Ammon's horn (tissue), 1 donor: ENCODE measurements at regions not wholly inside any gene's neighbourhood (a gene's known extent, or its start where the extent isn't known, plus 50 kb on each side); places are given as distances from the start of the nearest gene placed in this dataset.

Experiments
- DNase-seq: peaks from one replicate; pipeline ENCODE4 v3.0.0-alpha.2; 2016; ENCODE audit warnings: low spot score

DNA sequence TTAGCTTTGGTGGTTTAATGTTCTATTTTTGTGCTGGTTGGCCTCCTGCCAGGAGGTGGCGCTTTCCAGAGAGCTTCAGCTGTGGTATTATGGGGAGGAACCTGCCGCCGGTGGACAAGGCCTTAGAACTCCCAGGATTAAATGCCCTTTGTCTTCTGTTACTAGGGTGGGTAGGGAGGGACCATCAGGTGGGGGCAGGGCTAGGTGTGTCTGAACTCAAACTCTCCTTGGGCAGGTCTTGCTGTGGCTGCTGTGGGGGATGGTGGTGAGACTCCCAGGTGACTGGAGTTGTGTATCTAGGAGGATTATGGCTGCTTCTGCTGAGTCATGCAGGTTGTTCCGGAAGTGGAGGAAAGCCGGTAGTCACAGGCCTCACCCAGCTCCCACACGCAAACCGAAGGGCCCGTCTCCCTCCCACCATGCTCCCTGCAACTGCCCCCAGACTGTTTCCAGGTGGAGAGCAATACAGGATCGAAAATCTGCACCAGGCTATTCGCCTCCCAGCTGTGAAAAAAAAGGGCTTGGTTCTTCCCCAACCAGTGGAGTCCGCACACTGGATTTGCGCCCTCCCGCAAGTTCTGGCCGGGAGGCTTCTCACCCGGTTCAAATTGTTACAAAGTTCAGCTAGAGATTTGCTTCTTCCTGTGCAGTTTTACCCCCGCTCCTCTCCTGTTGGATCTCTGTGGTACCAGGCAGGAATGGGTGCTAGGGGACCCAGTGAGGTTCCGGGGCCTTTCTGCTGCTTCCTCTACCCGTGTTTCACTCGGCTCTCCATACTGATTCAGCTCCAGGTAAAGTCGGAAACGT is 220.5 kb downstream of the CENPF start:
- DNase-seq: no peak

DNA sequence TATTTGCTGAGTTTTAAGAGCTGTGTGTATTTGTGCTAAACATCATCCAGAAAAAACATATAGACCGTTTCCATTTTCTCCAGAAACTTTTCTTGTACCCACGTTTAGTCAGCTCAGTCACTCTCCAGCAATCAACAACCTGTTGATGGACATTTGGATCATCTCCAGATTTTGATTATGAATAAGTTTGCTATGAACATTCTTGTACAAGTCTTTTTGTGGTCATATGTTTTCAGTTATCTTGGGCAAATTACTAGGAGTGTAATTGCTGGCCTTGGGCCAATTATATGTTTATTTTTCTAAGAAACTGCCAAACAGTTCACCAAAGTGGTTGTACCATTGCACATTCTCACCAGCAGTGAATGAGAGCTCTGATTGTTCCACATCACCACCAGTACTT is 221.8 kb downstream of the CENPF start:
- DNase-seq: no peak

DNA sequence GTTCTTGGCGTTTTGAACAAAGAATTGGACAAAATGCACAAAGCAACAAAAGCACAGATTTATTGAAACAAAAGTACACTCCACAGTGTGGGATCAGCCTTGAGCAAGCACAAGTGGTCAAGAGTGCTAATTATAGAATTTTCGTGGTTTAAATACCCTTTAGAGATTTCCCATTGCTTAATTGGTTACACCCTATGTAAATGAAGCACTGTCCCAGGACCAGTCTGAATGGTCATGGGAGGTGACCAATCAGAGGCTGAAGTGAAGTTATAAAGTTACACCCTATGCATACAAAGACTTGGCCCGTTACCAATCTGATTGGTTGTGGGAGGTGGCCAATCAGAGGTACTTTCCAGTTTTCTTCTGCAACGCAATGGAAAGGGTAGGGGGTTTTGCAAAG is 223.6 kb downstream of the CENPF start:
- no peak for DNase-seq

DNA sequence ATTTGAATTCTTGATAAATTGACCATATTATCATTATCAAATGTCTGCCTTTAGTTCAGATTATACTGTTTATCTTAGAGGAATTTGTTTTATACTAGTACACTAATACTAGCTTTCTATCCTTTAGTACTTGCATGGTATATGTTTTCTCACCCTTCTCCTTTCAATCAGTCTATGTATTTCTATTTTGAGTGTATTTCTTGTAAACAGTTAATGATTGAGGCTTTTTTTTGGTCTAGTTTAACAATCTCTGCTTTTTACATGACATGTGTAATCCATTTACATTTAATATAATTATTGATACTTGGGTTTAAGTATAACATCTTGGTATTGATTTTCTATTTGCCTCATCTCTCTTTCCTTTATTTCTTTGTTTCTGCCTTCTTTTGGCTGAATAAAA is 224.9 kb downstream of the CENPF start:
- no peak for DNase-seq

DNA sequence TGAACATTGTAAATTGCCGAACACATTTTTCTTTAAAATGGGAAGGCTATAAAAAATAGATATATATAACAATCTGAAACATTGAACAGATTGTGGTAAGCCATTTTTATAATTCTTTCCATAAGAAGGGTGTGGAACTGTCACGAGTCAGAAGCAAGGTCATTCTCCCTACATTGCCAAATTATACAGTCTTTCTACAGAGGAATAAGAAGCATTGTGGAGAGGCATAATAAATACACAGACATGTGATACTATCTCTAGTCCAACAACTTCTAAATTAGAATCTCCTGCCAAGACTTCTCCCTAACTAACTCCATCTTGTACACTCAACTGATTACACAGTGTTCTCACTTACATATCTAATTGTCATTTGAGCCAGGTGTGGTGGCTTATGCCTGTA is 227.9 kb downstream of the CENPF start:
- DNase-seq: no peak

- DNase-seq: no peak
These were observed 229.0 kb downstream of the CENPF start for GRCh38 chr1:214831956-214832355.

DNA sequence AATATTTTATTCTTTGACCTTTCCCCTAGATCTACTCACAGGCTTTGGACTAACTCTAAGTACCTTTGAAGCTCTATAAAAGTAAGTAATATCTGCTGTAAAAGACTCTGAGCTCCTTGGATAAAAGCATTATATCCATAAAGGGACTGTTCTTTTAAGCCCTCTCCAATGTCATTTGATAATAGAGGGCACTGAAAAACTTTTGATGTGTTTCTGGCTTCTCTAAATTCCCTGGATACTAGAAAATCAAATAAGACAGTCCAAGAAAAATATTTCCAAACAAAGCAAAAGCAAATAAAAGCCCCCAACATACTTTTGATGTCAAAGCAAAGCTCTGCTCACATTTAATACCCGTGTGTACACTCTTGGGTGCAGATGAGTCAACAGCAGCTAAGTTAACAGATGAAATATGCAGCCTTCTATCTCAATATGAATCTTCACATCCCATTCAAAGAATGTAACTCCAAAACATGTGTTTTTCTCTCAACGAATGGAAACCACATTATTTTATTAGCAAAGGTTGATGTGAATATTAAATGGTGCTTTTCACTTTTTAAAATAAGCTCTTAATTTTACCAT is 230.3 kb downstream of the CENPF start:
- no peak for DNase-seq

DNA sequence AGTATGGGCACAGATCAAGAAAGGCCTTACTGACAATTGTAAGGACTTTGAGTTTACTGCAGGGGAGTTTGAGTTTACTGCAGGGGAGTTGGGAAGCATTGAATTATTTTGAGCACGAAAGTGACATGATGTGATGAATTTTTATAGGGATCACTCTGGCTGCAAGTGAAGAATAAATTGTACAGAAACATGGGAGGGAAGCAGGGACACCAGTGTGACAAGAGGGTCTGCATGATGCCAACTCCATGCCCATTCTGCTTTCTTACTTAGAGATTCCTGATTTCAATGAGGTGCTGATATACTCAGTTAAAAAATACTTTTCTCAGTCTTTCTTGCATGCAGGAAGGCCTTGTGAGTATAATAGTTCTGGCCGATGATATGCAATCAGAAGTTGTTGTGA is 234.4 kb downstream of the CENPF start:
- no peak for DNase-seq

GRCh38 chr1:214838351-214838750 is 235.4 kb downstream of the CENPF start:
- no peak for DNase-seq

GRCh38 chr1:214840356-214840755 is 237.4 kb downstream of the CENPF start:
- DNase-seq: no peak

DNA sequence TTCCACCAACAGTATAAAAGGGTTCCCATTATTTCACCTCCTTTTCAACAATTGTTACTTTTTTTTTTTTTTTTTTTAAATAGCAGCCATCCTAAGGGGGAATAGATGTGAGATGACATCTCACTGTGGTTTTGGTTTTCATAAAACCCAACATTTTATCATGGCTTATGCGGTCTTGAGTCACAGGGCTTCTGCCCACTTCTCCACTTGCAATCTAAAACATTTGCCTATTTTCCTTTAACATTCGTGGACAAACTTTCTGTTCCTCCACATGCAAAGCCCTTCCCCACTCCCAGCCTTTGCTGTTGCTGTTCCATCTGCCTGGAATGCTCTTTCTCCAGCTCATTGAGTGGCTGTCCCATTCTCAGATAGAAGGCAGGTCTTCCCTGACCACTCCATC is 239.7 kb upstream of the KCNK2 start:
- DNase-seq: no peak

- DNase-seq: no peak
These were observed 239.3 kb upstream of the KCNK2 start for GRCh38 chr1:214843281-214843680.

DNA sequence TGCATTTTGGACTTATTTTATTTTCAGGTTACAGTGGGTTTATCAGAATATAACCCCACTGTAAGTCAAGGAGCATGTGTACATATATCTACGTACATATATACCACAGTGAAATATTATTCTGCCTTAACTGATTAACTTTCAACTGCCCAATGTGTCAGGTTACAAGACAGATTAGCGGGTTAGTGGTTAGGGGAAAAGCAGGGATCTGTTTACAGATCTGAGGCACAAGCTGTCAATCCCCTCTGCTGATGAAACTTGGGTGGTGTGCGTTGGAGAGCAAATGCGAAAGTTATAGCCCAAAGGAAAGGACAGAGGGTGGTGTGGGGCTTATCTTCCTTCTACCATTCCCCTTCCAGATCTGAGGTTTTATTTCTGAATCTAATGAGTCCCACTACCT is 238.2 kb upstream of the KCNK2 start:
- DNase-seq: no peak

GRCh38 chr1:214846276-214846675 is 236.3 kb upstream of the KCNK2 start:
- no peak for DNase-seq

DNA sequence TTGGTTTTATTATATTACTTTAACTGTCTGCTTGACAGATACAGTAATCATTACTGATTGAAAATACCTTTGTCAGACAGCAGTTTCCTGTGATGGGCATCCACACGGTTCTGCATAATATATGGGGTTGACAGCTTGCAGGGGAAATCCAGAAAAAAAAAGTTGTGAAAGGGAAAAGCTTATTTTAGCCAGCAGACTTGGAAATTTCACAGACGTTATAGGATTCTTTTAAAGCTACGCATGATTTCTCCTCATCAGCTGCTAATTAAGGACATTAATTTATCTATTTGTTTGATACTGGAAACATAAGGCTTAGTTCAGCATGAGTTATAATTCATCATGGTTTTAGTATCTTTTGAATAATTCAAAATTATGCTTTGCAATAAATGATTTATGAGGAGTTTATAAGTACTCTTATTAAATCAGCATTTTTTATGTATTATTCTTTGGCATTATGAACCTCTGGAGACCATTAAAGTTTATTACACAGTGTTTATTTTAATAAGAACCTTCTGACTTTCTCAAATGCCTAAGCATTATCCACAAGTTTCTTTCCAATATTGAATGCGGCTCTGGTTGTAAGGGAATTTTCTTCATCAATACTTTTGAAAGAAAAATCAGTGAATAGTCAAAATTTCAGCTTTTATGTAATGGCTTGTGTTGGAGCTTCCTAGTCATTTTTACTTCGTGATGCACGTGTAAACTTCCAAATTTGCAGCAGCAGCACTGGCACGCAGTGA is 235.3 kb upstream of the KCNK2 start:
- DNase-seq: no peak

- DNase-seq: no peak
These were observed 234.4 kb upstream of the KCNK2 start for GRCh38 chr1:214848101-214848500.

DNA sequence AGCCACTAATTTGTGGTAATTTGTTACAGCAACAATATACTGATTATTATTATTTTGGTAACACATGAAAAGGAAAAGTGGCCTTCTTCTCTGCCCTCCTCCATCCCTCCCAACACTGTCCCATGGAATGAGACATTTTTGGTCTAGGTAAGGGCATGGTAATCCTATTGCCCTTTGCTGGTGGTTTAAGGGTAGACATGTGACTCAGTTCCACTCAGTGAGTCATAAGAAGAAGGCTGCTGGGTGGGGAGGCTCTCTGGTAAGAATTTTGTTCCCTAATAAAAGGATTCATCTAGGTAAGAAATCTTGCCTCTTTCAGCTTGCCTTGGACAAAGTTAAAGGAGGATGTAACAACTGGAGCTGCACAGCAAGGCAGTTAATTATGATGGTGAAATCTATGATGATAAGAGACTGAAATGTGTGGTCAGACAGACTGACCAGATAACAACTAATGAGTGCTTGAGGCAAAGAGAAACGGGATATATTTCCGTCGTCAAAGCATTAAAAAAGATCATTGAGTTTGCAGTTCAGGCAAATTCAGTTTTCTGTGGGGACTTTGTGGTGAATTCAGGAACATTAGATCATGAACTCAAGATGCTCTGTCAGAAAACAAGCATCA is 232.0 kb upstream of the KCNK2 start:
- DNase-seq: no peak

GRCh38 chr1:214853340-214853739 is 229.2 kb upstream of the KCNK2 start:
- no peak for DNase-seq

GRCh38 chr1:214854126-214854875 is 228.2 kb upstream of the KCNK2 start:
- no peak for DNase-seq

DNA sequence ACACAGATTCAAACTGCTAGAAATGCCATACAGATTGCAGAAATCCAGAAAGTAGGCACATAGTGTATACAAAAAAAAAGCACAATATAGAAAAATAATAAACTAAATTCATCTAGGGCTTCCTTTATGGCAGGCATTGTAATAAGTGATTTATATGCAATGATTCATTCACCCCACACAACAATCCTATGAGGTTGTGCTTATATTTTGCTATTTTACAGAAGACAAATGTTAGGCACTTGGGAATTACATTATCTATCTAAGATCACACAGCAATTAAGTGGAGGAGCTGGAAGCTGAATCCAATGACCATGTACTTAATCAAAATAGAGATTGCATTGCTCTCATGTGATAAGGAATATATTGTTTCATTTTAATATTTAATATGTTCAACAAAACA is 225.7 kb upstream of the KCNK2 start:
- DNase-seq: no peak

DNA sequence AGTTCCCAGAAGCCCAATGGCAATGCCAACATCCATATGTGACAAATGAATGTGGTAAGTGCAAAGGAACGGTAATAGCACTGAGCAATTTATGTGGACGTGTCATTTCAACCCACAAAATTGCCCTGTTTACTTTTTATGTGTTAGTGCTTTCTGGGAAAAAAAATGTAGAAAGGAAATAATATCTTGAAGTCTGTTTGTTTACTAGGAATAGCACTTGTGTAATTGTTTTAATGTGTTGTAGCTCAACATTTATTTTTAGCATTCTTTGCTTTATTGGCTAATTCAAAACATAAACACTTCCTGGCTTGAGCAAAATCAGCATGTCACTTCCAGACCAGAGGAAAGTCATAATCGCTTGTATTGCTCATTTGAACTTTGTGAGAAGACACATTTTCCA is 224.8 kb upstream of the KCNK2 start:
- no peak for DNase-seq

- no peak for DNase-seq
These were observed 222.9 kb upstream of the KCNK2 start for GRCh38 chr1:214859647-214860046.
